Neural crest cell (in vitro differentiated cells): ENCODE measurements at regions not wholly inside any gene's neighbourhood (a gene's known extent, or its start where the extent isn't known, plus 50 kb on each side); places are given as distances from the start of the nearest gene placed in this dataset.

Experiments used
- DNase-seq: peaks from one replicate; pipeline ENCODE4 v3.0.0; 2021; ENCODE audit warnings: low read depth, mixed read lengths, low spot score
- H3K27ac Mint-ChIP-seq: one replicate; pipeline ENCODE4 v1.8.0; 2021; ENCODE audit warnings: mild to moderate bottlenecking, mixed read lengths; ENCODE audit not compliant: unreplicated experiment
- H3K27me3 Mint-ChIP-seq: 2 replicates; pipeline ENCODE4 v1.8.0; 2021; ENCODE audit warnings: low read depth, mild to moderate bottlenecking, mixed read lengths
- H3K36me3 Mint-ChIP-seq: 2 replicates; pipeline ENCODE4 v1.8.0; 2021; ENCODE audit warnings: low read depth, mild to moderate bottlenecking, mixed read lengths
- H3K4me1 Mint-ChIP-seq: 2 replicates; pipeline ENCODE4 v1.8.0; 2021; ENCODE audit warnings: mixed read lengths
- H3K4me3 Mint-ChIP-seq: one replicate; pipeline ENCODE4 v1.8.0; 2021; ENCODE audit warnings: mild to moderate bottlenecking, mixed read lengths
- H3K9me3 Mint-ChIP-seq: 2 replicates; pipeline ENCODE4 v1.8.0; 2021; ENCODE audit warnings: mixed read lengths
- TF ChIP-seq, protein P1 (sequence below): fragments of 200-600 bp; sonication (generic); conservative IDR thresholded peaks from 2 replicates; pipeline ENCODE4 v1.5.0; 2021; ENCODE audit warnings: antibody characterized with exemption, mild to moderate bottlenecking

DNA sequence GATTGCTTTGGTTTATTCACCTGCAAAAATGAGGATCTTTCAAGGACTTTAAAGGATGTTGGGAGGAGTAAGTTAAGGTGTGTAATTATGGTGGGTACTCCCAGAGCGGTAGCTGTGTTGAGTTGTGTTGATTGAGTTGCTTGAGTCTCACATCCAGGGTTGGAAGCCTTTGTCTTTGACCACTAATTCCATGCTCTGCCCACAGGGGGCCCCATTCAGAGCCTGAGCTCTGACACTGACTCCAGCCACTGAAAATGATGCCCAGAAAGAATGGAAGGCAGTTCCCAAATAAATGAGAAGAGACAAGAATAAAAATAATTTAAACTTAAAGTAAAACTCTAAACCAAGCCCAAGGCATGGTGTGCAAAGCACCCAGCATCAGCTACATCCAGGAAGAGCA, 237.4 kb upstream of the PWP1 start:
- no peaks in the 10 kb centered on the region for H3K9me3 Mint-ChIP-seq
- DNase-seq, result peak; percentile 10
- TF ChIP-seq, protein P1, sequence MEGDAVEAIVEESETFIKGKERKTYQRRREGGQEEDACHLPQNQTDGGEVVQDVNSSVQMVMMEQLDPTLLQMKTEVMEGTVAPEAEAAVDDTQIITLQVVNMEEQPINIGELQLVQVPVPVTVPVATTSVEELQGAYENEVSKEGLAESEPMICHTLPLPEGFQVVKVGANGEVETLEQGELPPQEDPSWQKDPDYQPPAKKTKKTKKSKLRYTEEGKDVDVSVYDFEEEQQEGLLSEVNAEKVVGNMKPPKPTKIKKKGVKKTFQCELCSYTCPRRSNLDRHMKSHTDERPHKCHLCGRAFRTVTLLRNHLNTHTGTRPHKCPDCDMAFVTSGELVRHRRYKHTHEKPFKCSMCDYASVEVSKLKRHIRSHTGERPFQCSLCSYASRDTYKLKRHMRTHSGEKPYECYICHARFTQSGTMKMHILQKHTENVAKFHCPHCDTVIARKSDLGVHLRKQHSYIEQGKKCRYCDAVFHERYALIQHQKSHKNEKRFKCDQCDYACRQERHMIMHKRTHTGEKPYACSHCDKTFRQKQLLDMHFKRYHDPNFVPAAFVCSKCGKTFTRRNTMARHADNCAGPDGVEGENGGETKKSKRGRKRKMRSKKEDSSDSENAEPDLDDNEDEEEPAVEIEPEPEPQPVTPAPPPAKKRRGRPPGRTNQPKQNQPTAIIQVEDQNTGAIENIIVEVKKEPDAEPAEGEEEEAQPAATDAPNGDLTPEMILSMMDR, result peak; percentile 47

DNA sequence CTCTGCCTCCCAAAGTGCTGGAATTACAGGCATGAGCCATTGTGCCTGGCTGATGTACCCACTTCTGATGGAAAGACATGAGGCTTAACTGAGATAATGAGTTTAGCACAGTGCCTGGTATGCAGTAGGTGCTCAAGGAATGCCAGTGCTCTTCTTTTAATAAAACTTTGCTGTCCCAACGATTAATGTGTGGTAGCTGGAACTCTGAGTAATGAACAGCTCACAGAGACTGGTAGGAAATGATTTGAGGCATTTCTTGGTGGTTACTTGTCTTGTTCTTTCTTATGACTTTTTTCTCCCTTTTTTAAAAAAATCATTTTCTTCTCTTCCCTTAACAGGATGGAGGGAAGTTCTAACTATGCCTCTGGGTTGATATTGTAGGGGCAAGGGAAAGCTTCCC, 235.7 kb upstream of the PWP1 start:
- DNase-seq, result no peak
- TF ChIP-seq, protein P1, result no peak
- Mint-ChIP-seq H3K4me3 (no peak overlapping the region), H3K9me3 (no peaks in the 10 kb centered on the region), H3K27me3 (peaks cover 25% of the 10 kb centered on the region), H3K36me3 (no peaks in the 10 kb centered on the region), H3K27ac (no peak overlapping the region), H3K4me1 (no peaks in the 10 kb centered on the region)

More for the DNA sequence above, 237.4 kb upstream of the PWP1 start:
- H3K4me3 Mint-ChIP-seq, result no peak overlapping the region
- H3K4me1 Mint-ChIP-seq, result no peaks in the 10 kb centered on the region
- H3K27ac Mint-ChIP-seq, result no peak overlapping the region
- H3K36me3 Mint-ChIP-seq, result no peaks in the 10 kb centered on the region
- H3K27me3 Mint-ChIP-seq, result peaks cover 25% of the 10 kb centered on the region

DNA sequence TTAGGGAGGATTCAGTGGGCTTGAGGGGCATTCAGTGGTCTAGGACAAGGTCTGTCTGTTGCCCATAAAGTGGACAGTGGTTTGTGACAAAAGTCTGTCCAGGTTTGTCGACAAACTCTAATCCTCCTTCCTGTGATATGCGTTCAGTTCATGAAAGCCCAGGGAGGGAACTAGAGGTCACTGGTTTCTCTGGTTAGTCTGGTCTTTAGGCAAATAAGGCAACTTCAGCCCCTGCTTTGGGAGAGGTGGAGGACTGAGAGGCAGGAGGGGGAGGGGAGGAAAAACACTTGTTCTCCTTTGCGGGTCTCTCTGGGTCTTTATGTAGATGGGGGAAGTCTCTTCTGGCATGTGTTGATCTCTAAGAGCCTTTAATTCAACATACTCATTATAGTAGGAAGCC, 235.1 kb upstream of the PWP1 start:
- TF ChIP-seq, protein P1, result no peak
- Mint-ChIP-seq H3K4me3 (no peak overlapping the region), H3K27ac (no peak overlapping the region), H3K27me3 (peaks cover 25% of the 10 kb centered on the region), H3K36me3 (no peaks in the 10 kb centered on the region), H3K4me1 (no peaks in the 10 kb centered on the region), H3K9me3 (no peaks in the 10 kb centered on the region)
- no peak for DNase-seq

DNA sequence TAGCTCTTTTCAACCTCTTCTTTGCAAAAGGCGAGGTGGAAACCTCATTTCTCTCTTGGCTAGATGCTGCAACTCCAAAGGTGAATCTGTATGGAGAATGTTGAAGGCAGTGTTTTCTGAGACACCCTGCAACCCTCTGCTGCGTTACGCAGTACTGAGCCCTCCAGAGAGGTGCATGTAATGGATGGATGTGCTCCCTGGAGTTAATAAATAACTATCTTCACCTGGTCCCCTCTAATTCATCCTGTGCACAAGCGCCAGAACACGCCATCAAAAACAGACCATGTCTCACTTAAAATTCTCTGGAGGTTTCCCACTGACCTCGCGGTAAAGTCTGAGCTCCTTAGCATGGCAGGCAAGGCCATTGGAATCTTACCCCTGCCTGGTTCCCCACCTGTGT, 234.4 kb upstream of the PWP1 start:
- Mint-ChIP-seq H3K4me3 (no peak overlapping the region), H3K27me3 (peaks cover 25% of the 10 kb centered on the region), H3K36me3 (no peaks in the 10 kb centered on the region), H3K4me1 (no peaks in the 10 kb centered on the region), H3K27ac (no peak overlapping the region), H3K9me3 (no peaks in the 10 kb centered on the region)
- TF ChIP-seq, protein P1, result no peak
- no peak for DNase-seq

DNA sequence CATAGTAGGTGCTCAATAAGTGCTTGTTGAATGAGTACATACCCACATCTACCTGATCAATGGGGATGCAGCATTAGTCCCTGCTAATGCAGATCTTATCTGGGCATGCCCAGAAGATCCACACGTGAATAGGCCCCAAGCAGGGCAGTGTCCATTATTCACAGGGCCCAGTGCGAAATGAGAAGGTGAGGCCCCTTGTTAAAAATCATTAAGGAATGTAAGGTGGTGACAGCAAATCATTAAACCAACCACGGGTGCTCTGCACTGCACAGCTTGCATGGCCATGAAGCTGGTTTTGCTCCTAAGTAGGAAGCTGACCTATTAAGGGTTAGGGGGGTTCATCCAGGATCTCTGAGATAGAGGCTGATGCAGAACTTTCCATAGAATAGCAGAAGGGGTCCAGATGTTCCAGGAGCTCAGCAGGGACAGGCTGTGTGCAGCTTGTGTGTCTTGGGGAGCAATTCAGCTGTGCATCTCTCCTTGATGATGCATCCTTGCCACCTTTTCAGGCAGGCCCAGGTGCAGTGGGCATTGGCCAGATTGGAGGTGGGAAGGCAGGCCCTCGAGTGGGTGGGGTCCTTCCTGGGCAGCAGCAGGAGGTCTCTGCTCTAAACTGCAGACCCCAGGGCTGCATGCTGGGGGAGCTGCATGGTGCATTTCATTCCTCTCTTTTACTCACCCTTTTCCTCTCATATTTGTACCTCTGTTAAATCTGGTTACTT, 231.3 kb upstream of the PWP1 start:
- TF ChIP-seq, protein P1, result no peak
- Mint-ChIP-seq H3K4me1 (no peaks in the 10 kb centered on the region), H3K4me3 (no peak overlapping the region)

More for the DNA sequence above, 231.3 kb upstream of the PWP1 start:
- no peaks in the 10 kb centered on the region for H3K36me3 Mint-ChIP-seq
- H3K9me3 Mint-ChIP-seq, result no peaks in the 10 kb centered on the region
- no peak for DNase-seq
- no peak overlapping the region for H3K27ac Mint-ChIP-seq
- peaks cover 23% of the 10 kb centered on the region for H3K27me3 Mint-ChIP-seq
